ENCODE measurements at regions not wholly inside any gene's neighbourhood (a gene's known extent, or its start where the extent isn't known, plus 50 kb on each side); places are given as distances from the start of the nearest gene placed in this dataset.
"Not testable (repeated sequence)": the region's sequence is repeated elsewhere in the genome, so short reads cannot be mapped to it uniquely, and the experiment has no call there.

GRCh38 chr7:119270644-119271043 is 1002.3 kb upstream of the KCND2 start:
- no peak for DNase-seq (ENCODE audit: low read depth)
- H3K4me3 ChIP-seq (ENCODE audit: low read depth, low read length) = no peak overlapping the region
- no peak for TF ChIP-seq CTCF (IDR thresholded peaks at IDR 0.05; ENCODE audit: control insufficient read depth, extremely low read depth, insufficient read depth)

GRCh38 chr7:119271147-119271779 is 1001.7 kb upstream of the KCND2 start:
- TF ChIP-seq CTCF (IDR thresholded peaks at IDR 0.05; ENCODE audit: control insufficient read depth, extremely low read depth, insufficient read depth) = no peak
- no peak for DNase-seq (ENCODE audit: low read depth)
- H3K4me3 ChIP-seq (ENCODE audit: low read depth, low read length) = no peak overlapping the region

- H3K4me3 ChIP-seq (ENCODE audit: low read depth, low read length) = no peak overlapping the region
- DNase-seq (ENCODE audit: low read depth) = no peak
- TF ChIP-seq CTCF (IDR thresholded peaks at IDR 0.05; ENCODE audit: control insufficient read depth, extremely low read depth, insufficient read depth) = no peak
Measured at GRCh38 chr7:119281181-119281846, 991.7 kb upstream of the KCND2 start.

- H3K4me3 ChIP-seq (ENCODE audit: low read depth, low read length) = no peak overlapping the region
- no peak for DNase-seq (ENCODE audit: low read depth)
- no peak for TF ChIP-seq CTCF (IDR thresholded peaks at IDR 0.05; ENCODE audit: control insufficient read depth, extremely low read depth, insufficient read depth)
Measured at GRCh38 chr7:119283353-119283752, 989.6 kb upstream of the KCND2 start.

- DNase-seq (ENCODE audit: low read depth) = no peak
- TF ChIP-seq CTCF (IDR thresholded peaks at IDR 0.05; ENCODE audit: control insufficient read depth, extremely low read depth, insufficient read depth) = no peak
- no peak overlapping the region for H3K4me3 ChIP-seq (ENCODE audit: low read depth, low read length)
Measured at GRCh38 chr7:119288416-119288815, 984.6 kb upstream of the KCND2 start.

GRCh38 chr7:119300341-119300740 is 972.6 kb upstream of the KCND2 start:
- H3K4me3 ChIP-seq (ENCODE audit: low read depth, low read length); DNase-seq (ENCODE audit: low read depth): not testable (repeated sequence)

GRCh38 chr7:119320316-119320715 is 952.7 kb upstream of the KCND2 start:
- no peak overlapping the region for H3K4me3 ChIP-seq (ENCODE audit: low read depth, low read length)
- no peak for DNase-seq (ENCODE audit: low read depth)
- TF ChIP-seq CTCF (IDR thresholded peaks at IDR 0.05; ENCODE audit: control insufficient read depth, extremely low read depth, insufficient read depth) = no peak

Measured in LNCaP clone FGC (cell line).